HPDE6-E6E7 (cell line): ENCODE measurements at regions not wholly inside any gene's neighbourhood (a gene's known extent, or its start where the extent isn't known, plus 50 kb on each side); places are given as distances from the start of the nearest gene placed in this dataset.

Experiments
- DNase-seq: peaks from one replicate; pipeline ENCODE4 v3.0.0; 2011; ENCODE audit warnings: missing footprints; ENCODE audit errors: extremely low spot score

DNA sequence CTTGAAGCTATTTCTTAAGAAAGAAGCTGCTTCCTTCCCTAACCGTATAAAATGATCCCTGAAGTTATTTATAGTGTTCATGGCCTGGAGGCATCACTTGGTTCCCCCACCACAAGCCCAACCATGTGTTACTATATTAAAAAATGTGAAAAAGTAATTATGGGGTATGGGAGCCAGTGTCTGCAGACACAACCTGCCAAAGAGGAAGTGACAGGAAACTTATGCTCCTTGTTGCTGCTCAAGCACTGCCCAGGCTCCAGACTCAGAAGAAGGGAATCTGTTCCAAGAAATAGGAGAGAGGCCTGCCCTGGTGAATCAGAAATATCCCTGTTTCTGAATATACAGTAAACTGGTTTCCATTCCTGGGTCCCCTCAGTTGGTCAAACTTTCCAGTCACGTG lies 217.2 kb upstream of the BMP4 start:
- no peak for DNase-seq

DNA sequence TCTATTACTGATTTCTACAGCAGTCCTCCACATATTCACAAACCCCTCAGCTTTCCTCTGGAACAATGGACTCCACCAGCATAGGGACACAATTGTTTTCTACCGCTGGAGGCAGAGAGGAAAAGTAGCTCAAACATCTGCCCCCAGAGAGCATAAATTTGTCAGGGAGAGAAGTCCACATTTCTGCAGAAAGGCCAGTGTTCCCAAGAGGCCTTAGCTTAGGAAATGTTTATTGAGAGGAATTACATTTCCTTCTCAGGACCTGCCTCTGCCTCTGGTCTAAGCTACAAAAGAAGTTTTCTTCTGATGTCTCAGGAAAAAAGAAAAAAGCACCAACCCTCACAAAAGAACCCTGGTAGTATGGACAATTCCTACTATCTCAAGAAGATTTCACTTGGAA lies 217.8 kb upstream of the BMP4 start:
- no peak for DNase-seq

- DNase-seq = peak; percentile 55
Measured at GRCh38 chr14:54175298-54175942, 218.8 kb upstream of the BMP4 start.

GRCh38 chr14:54177019-54177418 lies 219.8 kb upstream of the CDKN3 start:
- no peak for DNase-seq

DNA sequence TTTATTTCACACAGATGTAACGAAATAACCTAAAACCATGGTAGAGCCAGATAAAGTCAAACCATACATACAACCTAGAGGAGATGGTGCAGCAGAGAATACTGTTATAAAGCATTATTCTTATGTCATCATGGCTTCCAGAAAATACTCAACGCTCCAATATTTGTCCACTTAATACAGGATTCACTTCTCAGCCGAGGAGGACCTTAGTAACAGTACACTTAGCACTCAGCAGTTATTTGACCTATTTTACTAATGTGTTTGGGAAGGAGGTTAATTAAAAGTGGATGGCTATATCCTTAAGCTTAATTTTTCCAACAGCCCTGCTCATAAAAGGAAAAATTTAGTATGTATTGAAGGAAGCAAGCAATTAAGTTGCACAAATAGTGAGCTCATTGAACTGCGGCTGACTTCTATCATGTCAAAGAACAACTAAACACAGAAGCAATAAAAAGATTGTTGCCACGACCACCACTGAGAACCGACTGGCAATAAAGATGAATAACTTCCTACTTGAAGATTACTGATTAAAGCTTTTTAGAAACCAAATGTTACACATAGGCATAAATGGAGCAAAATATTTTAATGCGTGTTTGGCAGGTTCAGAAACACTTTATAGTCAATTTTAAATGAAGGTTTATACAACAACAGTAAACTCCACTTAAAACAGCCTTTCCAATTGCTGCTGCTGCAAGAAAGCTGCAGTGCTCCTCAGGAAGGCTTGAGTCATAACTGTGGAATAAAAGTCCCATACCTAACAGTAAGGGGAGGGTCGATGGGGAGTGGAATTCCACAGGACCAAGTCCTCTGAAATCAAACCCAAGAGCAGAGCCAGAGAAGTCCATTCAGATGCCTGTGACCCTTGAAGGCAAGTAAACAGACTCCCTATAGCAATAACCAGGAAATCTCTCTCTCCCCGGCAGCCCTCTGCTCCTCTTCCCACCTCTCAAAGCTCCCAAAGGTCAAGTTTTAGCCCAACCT lies 218.9 kb upstream of the CDKN3 start:
- DNase-seq = no peak

DNA sequence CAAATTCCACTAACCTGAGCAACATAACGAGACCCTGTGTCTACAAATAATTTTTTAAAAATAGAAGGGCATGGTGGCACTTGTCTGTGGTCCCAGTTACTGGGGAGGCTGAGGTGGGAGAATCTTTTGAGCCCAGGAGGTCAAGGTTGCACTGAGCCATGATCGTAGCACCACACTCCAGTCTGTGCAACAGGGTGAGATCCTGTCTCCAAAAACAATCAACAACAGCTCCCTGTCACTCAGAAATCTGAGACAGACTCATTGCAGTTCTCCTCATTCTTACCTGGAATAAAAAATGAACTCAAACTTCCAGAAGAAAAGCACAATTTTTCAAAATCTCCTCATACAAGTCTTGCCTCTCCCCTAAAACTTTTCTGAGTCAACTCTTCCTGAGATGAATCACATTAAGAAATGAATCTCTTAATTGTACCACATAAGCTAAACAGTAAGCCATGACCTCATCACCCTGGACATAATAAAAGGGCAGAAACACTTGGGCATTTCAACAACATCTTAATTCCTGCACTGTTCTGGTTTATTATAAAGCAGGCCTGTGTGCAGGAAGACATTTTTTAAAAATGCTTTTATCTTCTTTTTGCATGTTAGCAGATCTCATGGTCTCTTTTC lies 214.3 kb upstream of the CDKN3 start:
- peak; percentile 49 for DNase-seq

GRCh38 chr14:54186821-54187763 lies 209.7 kb upstream of the CDKN3 start:
- DNase-seq = no peak

GRCh38 chr14:54188064-54188666 lies 208.6 kb upstream of the CDKN3 start:
- DNase-seq = no peak

GRCh38 chr14:54189333-54189732 lies 207.5 kb upstream of the CDKN3 start:
- no peak for DNase-seq

DNA sequence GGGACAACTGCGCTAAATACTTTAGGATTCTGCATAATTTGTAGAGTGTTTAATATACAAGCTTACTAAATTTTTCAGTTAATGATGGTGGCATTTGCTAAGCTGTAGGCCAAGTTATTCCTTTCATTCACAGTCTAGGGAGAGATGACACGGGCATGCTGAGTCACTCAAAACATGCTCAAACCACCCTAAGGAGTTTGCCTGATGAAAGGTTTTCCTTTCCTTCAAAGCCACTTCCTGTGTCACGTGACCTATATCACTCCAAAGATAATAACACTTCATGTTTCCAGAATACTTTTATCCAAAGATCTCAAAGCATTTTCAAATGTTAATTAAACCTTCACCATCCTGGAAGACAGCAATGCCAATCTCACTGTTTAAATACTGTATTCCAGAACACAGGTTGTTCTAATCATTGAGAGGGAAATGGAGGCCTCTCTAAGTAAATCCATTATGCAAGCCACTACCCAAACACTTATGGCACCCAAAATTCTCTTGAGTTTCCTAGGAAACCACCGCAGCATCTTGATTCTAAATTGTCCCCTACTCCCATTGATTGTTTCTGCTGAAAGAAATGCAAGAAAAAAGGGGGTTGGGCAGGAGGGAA lies 207.0 kb upstream of the CDKN3 start:
- DNase-seq = peak; percentile 58

DNA sequence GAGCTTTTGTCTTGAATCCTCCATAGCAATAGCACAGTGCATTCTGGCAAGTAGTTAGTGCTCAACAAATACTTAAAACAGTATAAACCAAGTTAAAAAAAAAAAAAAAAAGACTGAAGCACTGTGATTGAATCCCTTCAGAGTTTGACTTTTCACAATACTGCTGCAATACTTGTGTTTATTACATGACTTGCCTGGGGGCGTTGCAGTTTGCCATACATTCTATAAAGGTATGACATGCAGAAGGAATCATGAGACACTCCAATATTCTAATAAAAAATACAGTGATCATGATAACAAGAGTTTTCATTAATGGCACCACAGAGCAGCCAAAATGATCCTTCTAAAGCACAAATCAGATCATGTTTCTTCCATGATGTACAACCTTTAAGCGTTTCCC lies 205.0 kb upstream of the CDKN3 start:
- no peak for DNase-seq

GRCh38 chr14:54192610-54193009 lies 204.2 kb upstream of the CDKN3 start:
- no peak for DNase-seq

- DNase-seq = no peak
Measured at GRCh38 chr14:54193871-54194270, 202.9 kb upstream of the CDKN3 start.

DNA sequence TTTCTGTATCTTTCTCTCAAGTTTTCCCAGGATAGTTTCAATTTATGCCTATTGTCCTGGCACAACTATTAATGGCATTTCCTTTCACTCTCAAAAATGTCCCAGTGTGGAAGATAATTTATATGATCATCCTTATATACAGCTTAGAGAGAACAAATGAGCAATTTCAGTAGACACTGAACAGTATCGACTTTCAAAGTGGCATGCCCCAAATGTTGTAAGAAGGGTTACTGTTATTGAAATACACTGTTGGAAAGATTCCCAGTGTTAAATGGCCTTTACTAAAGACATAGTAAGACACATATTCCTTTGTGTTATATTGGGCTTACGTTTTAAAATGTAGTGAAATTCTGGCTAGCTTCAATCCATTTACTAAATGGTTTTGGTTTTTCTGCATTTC lies 202.3 kb upstream of the CDKN3 start:
- DNase-seq = no peak

DNA sequence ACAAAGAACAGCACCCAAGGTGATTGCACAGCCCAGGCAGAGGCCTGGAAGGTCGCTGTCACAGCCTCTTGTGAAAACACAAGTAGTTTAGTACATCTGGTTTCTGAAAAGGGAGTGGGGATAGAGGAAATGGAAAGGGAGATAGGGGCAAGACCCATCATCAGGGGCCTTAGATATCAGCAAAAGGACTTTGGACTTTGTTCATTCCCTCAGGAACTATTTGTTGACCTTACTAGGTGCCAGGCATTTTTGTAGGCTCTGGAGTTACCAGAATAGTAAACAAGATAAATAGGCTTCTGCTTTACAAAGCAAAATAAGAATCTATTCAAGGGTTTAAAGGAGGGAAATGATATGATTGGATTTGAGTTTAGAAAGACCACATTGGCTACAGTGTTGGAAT lies 199.4 kb upstream of the CDKN3 start:
- DNase-seq = no peak

DNA sequence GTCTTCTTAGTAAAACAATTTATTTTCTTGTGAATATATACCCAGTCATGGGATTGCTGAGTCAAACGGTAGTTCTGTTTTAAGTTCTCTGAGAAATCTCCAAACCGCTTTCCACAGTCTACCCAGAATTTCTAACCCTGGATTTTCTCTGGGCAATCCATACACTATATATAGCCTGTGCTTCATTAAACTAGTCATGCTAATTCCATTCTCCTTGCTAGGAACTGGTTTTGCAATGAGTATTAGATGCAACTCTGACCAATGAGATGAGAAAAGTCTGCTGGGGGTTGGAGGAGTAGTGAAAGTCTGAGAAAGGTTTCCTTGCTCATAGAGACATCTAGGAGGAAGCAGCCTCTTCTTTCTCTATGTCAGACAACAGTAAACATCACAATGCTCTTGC lies 196.1 kb upstream of the CDKN3 start:
- DNase-seq = no peak

GRCh38 chr14:54202288-54202687 lies 194.5 kb upstream of the CDKN3 start:
- no peak for DNase-seq

- no peak for DNase-seq
Measured at GRCh38 chr14:54206516-54206915, 190.3 kb upstream of the CDKN3 start.

DNA sequence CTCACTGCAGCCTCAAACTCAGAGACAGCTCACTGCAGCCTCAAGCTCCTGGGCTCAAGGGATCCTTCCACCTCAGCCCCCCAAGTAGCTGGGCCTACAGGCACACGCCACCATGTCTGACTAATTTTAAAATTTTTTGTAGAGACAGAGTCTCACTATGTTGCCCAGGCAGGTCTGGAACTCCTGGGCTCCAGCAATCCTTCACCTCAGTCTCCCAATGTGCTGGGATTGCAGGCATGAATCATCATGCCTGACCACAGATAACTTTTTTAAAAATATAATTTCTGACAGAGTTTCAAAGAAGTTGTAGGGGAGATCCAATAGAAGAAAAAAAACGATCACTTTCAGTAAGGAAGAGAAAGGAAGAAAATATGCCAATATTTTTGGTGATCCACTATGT lies 189.7 kb upstream of the CDKN3 start:
- DNase-seq = no peak
